A673 (cell line): ENCODE measurements at regions not wholly inside any gene's neighbourhood (a gene's known extent, or its start where the extent isn't known, plus 50 kb on each side); places are given as distances from the start of the nearest gene placed in this dataset.

ENCODE experiments used
- BruUV-seq: library from RNA; stranded (reverse); fragments of 400-500 nt; replicated peaks from 2 replicates; lab custom pipeline; 2021; lab: Mats Ljungman, UMichigan
- CTCF ChIA-PET: fragments of 300-600 bp; sonication (Branson Sonifier 250); formaldehyde crosslinking; loops from one replicate; lab custom pipeline; 2022; ENCODE audit warnings: antibody characterized with exemption; lab: Charles Lee
- POLR2A ChIA-PET: fragments of 300-600 bp; sonication (Branson Sonifier 250); formaldehyde crosslinking; loops from one replicate; lab custom pipeline; 2022; ENCODE audit warnings: antibody characterized with exemption; ENCODE audit not compliant: low non-redundant PET; lab: Charles Lee
- DNase-seq: peaks from one replicate; pipeline ENCODE4 v3.0.0-alpha.2; 2015; ENCODE audit warnings: low spot score
- H3K27ac ChIP-seq: fragments of 200-600 bp; sonication (generic); 2 replicates; pipeline ENCODE4 v1.5.1; 2016; ENCODE audit warnings: mixed run types, low read depth, mild to moderate bottlenecking, mixed read lengths, antibody characterized with exemption, low read length; ENCODE audit not compliant: poor library complexity, severe bottlenecking
- H3K27me3 ChIP-seq: fragments of 200-600 bp; sonication (generic); replicated peaks from 2 replicates; pipeline ENCODE4 v1.6.1; 2017; ENCODE audit warnings: mixed run types, low read depth, mild to moderate bottlenecking, mixed read lengths, antibody characterized with exemption, low read length; ENCODE audit not compliant: insufficient read depth, poor library complexity
- H3K36me3 ChIP-seq: fragments of 200-600 bp; sonication (generic); 2 replicates; pipeline ENCODE4 v1.6.1; 2016; ENCODE audit warnings: mixed run types, mild to moderate bottlenecking, mixed read lengths, antibody characterized with exemption, low read length; ENCODE audit not compliant: insufficient read depth, poor library complexity, severe bottlenecking
- H3K4me1 ChIP-seq: fragments of 200-600 bp; sonication (generic); 2 replicates; pipeline ENCODE4 v1.6.1; 2017; ENCODE audit warnings: mixed run types, mild to moderate bottlenecking, mixed read lengths, antibody characterized with exemption, low read length; ENCODE audit not compliant: insufficient read depth, poor library complexity, severe bottlenecking
- H3K4me3 ChIP-seq: fragments of 200-600 bp; sonication (generic); 2 replicates; pipeline ENCODE4 v1.5.1; 2016; ENCODE audit warnings: low read depth, mixed run types, mild to moderate bottlenecking, mixed read lengths, low read length; ENCODE audit not compliant: poor library complexity, severe bottlenecking
- H3K9me3 ChIP-seq: fragments of 200-600 bp; sonication (generic); 2 replicates; pipeline ENCODE4 v1.6.1; 2016; ENCODE audit warnings: mixed run types, low read depth, mild to moderate bottlenecking, mixed read lengths, antibody characterized with exemption, low read length; ENCODE audit not compliant: poor library complexity, severe bottlenecking
- CTCF ChIP-seq: fragments of 300-800, 200-600 bp; sonication (generic); conservative IDR thresholded peaks from 2 replicates; pipeline ENCODE4 v1.5.1; 2017; ENCODE audit warnings: low read depth, mild to moderate bottlenecking, antibody characterized with exemption, low read length, moderate library complexity, mixed read lengths
- EZH2 ChIP-seq: fragments of 200-600 bp; sonication (generic); IDR thresholded peaks from 2 replicates; pipeline ENCODE4 v1.6.1; 2017; ENCODE audit warnings: borderline replicate concordance, low read depth, mild to moderate bottlenecking, mixed read lengths, antibody characterized with exemption, low read length; ENCODE audit not compliant: poor library complexity, severe bottlenecking
- intact Hi-C: fragments of 100-400 bp; cut with micrococcal nuclease; formaldehyde crosslinking; loops from one replicate; pipeline ENCODE4 v1.10.0; 2022; ENCODE audit not compliant: unreplicated experiment

DNA sequence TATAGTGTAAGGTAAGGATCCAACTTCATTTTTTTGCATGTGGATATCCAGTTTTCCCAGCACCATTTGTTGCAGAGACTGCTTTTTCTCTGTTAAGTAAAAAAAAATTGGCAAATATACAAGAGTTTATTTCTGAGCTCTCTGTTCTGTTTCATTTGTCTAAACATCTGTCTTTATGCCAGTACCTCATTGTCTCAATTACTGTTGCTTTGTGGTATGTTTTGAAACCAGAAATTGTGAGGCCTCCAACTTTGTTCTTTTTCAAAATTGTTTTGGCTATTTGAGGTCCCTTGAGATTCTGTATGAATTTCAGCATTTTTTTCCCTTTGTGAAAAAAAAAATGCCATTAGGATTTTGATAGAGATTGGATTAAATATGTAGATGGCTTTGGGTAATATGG, 150.5 kb downstream of the MINAR1 start:
- H3K36me3 ChIP-seq = no peaks in the 10 kb centered on the region
- H3K9me3 ChIP-seq = no peaks in the 10 kb centered on the region
- peaks cover 30% of the 10 kb centered on the region for H3K27me3 ChIP-seq
- no TSS peak for BruUV-seq
- H3K27ac ChIP-seq = no peak overlapping the region
- intact Hi-C loops = no loop called here
- ChIA-PET CTCF (no interaction called here), POLR2A (no interaction called here)
- H3K4me3 ChIP-seq = no peak overlapping the region
- H3K4me1 ChIP-seq = no peaks in the 10 kb centered on the region
- DNase-seq = no peak
- TF ChIP-seq CTCF = no peak
- no peak for TF ChIP-seq EZH2

GRCh38 chr15:79592126-79592525, 160.0 kb downstream of the MINAR1 start:
- intact Hi-C loops = no loop called here
- POLR2A ChIA-PET = no interaction called here
- H3K27me3 ChIP-seq = peaks cover 17% of the 10 kb centered on the region
- no peak overlapping the region for H3K27ac ChIP-seq
- DNase-seq = no peak
- no peaks in the 10 kb centered on the region for H3K36me3 ChIP-seq
- no peak overlapping the region for H3K4me3 ChIP-seq
- BruUV-seq = no TSS peak
- no peaks in the 10 kb centered on the region for H3K4me1 ChIP-seq
- CTCF ChIA-PET = interaction anchor here (0.5 to 1.5 kb wide), 2 partner anchors 23 to 252 kb away, joined by 5 read pairs; no protein-coding TSS in a partner anchor
- TF ChIP-seq EZH2 (no peak), CTCF (no peak)
- no peaks in the 10 kb centered on the region for H3K9me3 ChIP-seq

DNA sequence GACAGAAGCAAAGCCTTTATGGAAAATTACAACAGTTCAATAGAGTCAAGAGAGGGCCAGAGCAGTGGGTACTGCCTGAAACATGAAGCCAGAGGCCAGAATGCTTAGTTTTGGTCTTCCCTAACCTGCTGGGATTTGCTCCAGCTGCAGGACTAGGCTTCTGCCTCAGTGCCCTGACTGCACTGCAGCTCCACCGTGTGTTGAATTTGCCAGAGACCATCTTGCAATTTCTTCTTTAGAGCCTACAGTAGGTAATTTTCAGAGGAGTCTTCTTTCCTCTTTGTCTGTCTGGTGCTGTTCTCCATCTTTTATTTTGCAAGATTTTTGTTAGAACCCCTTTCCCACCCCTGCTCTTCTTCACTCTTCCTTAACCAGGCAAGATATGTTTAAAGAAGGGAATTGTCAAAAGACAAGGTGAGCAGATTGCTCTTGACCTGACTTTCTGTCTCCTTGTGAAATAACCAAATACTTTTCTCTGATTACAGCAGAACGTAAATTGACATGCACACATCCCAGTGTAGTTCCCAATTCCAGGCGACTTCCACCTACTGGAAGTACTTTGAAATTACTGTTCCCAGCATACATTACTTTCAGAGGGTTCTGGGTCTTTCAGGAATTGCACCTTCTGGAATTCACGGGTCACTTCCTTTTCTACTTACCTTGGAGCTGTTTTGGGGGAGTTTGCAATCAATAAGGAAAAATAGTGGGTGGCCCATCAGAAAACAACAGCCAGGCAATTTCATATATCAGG, 161.2 kb downstream of the MINAR1 start:
- ChIA-PET CTCF (interaction anchor here (1.0 to 1.5 kb wide), 3 partner anchors 143 to 253 kb away, joined by 3 to 5 read pairs (median 3); no protein-coding TSS in a partner anchor), POLR2A (no interaction called here)
- Histone ChIP-seq H3K36me3 (no peaks in the 10 kb centered on the region), H3K27ac (no peak overlapping the region), H3K9me3 (no peaks in the 10 kb centered on the region), H3K27me3 (peaks cover 14% of the 10 kb centered on the region), H3K4me1 (no peaks in the 10 kb centered on the region), H3K4me3 (no peak overlapping the region)
- TF ChIP-seq CTCF = peak; percentile 29; the same call in 1 of the 2 replicates
- TF ChIP-seq EZH2 = no peak
- no TSS peak for BruUV-seq
- peak; percentile 10 for DNase-seq
- intact Hi-C loops = no loop called here
